Hematopoietic multipotent progenitor cell treated with erythropoietin and hydrocortisone succinate and interleukin-3 and kit ligand, for 17 days (in vitro differentiated cells): ENCODE measurements at regions not wholly inside any gene's neighbourhood (a gene's known extent, or its start where the extent isn't known, plus 50 kb on each side); places are given as distances from the start of the nearest gene placed in this dataset.
"Not testable (repeated sequence)": the region's sequence is repeated elsewhere in the genome, so short reads cannot be mapped to it uniquely, and the experiment has no call there.

ENCODE experiments used
- DNase-seq: peaks from one replicate; pipeline ENCODE4 v3.0.0-alpha.2; 2015; ENCODE audit warnings: low spot score

GRCh38 chr2:234374736-234375135 lies 122.1 kb downstream of the ARL4C start:
- DNase-seq: no peak

GRCh38 chr2:234374150-234374508 lies 122.8 kb downstream of the ARL4C start:
- DNase-seq: no peak

GRCh38 chr2:234373481-234374149 lies 123.3 kb downstream of the ARL4C start:
- no peak for DNase-seq

GRCh38 chr2:234373060-234373459 lies 123.8 kb downstream of the ARL4C start:
- no peak for DNase-seq

GRCh38 chr2:234372506-234372905 lies 124.4 kb downstream of the ARL4C start:
- DNase-seq: no peak

- no peak for DNase-seq
These were observed 128.0 kb downstream of the ARL4C start for GRCh38 chr2:234368861-234369261.

- DNase-seq: no peak
These were observed 130.0 kb downstream of the ARL4C start for GRCh38 chr2:234366891-234367290.

- DNase-seq: no peak
These were observed 132.2 kb downstream of the ARL4C start for GRCh38 chr2:234364661-234365060.

GRCh38 chr2:234363647-234364294 lies 133.1 kb downstream of the ARL4C start:
- no peak for DNase-seq

- no peak for DNase-seq
These were observed 133.8 kb downstream of the ARL4C start for GRCh38 chr2:234363011-234363487.

- not testable (repeated sequence) for DNase-seq
These were observed 136.4 kb downstream of the ARL4C start for GRCh38 chr2:234360313-234360975.

- no peak for DNase-seq
These were observed 139.2 kb downstream of the ARL4C start for GRCh38 chr2:234357666-234358065.

GRCh38 chr2:234355808-234356365 lies 141.0 kb downstream of the ARL4C start:
- DNase-seq: no peak

GRCh38 chr2:234355021-234355720 lies 141.7 kb downstream of the ARL4C start:
- DNase-seq: no peak

- DNase-seq: no peak
These were observed 144.6 kb downstream of the ARL4C start for GRCh38 chr2:234352270-234352669.

- DNase-seq: not testable (repeated sequence)
These were observed 145.0 kb downstream of the ARL4C start for GRCh38 chr2:234351866-234352265.

- DNase-seq: no peak
These were observed 148.8 kb downstream of the ARL4C start for GRCh38 chr2:234348081-234348480.

- DNase-seq: no peak
These were observed 151.0 kb downstream of the ARL4C start for GRCh38 chr2:234345921-234346320.

GRCh38 chr2:234344012-234344411 lies 152.9 kb downstream of the ARL4C start:
- DNase-seq: no peak

- no peak for DNase-seq
These were observed 153.5 kb downstream of the ARL4C start for GRCh38 chr2:234343372-234343771.

- DNase-seq: no peak
These were observed 155.4 kb downstream of the ARL4C start for GRCh38 chr2:234341306-234341985.

GRCh38 chr2:234339501-234339900 lies 157.4 kb downstream of the ARL4C start:
- DNase-seq: no peak
